HEK293T (cell line): ENCODE measurements at regions not wholly inside any gene's neighbourhood (a gene's known extent, or its start where the extent isn't known, plus 50 kb on each side); places are given as distances from the start of the nearest gene placed in this dataset.

ENCODE experiments used
- CTCF ChIA-PET: fragments of 350-600 bp; formaldehyde crosslinking; extraction: SDS; loops from one replicate; lab custom pipeline; 2021; ENCODE audit warnings: antibody characterized with exemption, inconsistent platforms; lab: Yijun Ruan, JAX
- POLR2A ChIA-PET: fragments of 350-600 bp; formaldehyde crosslinking; extraction: SDS; loops from one replicate; lab custom pipeline; 2020; ENCODE audit warnings: antibody characterized with exemption, inconsistent platforms; lab: Yijun Ruan, JAX
- DNase-seq: peaks from one replicate; pipeline ENCODE4 v3.0.0; 2012; ENCODE audit warnings: mixed read lengths; ENCODE audit errors: extremely low spot score
- ARNT ChIP-seq: fragments of 450-650 bp; IDR thresholded peaks from 2 replicates; pipeline ENCODE4 v1.6.1; 2017; ENCODE audit warnings: mild to moderate bottlenecking
- BHLHE40 ChIP-seq: fragments of 450-650 bp; IDR thresholded peaks from 2 replicates; pipeline ENCODE4 v1.6.1; 2016; ENCODE audit warnings: mild to moderate bottlenecking, moderate library complexity, borderline replicate concordance
- CTBP1 ChIP-seq: fragments of 450-650 bp; IDR thresholded peaks from 2 replicates; pipeline ENCODE4 v1.6.1; 2016; ENCODE audit warnings: borderline replicate concordance
- ELF4 ChIP-seq: fragments of 450-650 bp; IDR thresholded peaks from 2 replicates; pipeline ENCODE4 v1.6.1; 2017; ENCODE audit warnings: antibody characterized with exemption
- FOXA1 ChIP-seq: fragments of 450-650 bp; IDR thresholded peaks from 2 replicates; pipeline ENCODE4 v1.6.1; 2016; ENCODE audit warnings: mild to moderate bottlenecking
- FOXK2 ChIP-seq: fragments of 450-650 bp; IDR thresholded peaks from 2 replicates; pipeline ENCODE4 v1.6.1; 2016; ENCODE audit warnings: mild to moderate bottlenecking
- FOXM1 ChIP-seq: fragments of 450-650 bp; IDR thresholded peaks from 2 replicates; pipeline ENCODE4 v1.6.1; 2017; ENCODE audit warnings: mild to moderate bottlenecking, borderline replicate concordance
- HDGF ChIP-seq: fragments of 450-650 bp; IDR thresholded peaks from 2 replicates; pipeline ENCODE4 v1.6.1; 2017; ENCODE audit warnings: antibody characterized with exemption, borderline replicate concordance
- L3MBTL2 ChIP-seq: fragments of 450-650 bp; conservative IDR thresholded peaks from 2 replicates; pipeline ENCODE4 v1.6.1; 2016; ENCODE audit warnings: mild to moderate bottlenecking
- LEF1 ChIP-seq: fragments of 450-650 bp; IDR thresholded peaks from 2 replicates; pipeline ENCODE4 v1.6.1; 2017; ENCODE audit warnings: mild to moderate bottlenecking, borderline replicate concordance
- NFRKB ChIP-seq: fragments of 450-650 bp; IDR thresholded peaks from 2 replicates; pipeline ENCODE4 v1.6.1; 2016; ENCODE audit warnings: mild to moderate bottlenecking, moderate library complexity
- SP1 ChIP-seq: fragments of 450-650 bp; IDR thresholded peaks from 2 replicates; pipeline ENCODE4 v1.6.1; 2017
- SUZ12 ChIP-seq: fragments of 450-650 bp; IDR thresholded peaks from 2 replicates; pipeline ENCODE4 v1.6.1; 2016; ENCODE audit warnings: mild to moderate bottlenecking
- TARDBP ChIP-seq: fragments of 450-650 bp; IDR thresholded peaks from 2 replicates; pipeline ENCODE4 v1.6.1; 2016
- ZNF384 ChIP-seq: fragments of 450-650 bp; IDR thresholded peaks from 2 replicates; pipeline ENCODE4 v1.6.1; 2016
- TF ChIP-seq, protein P1 (sequence below): fragments of 450-650 bp; IDR thresholded peaks from 2 replicates; pipeline ENCODE4 v1.6.1; 2016

GRCh38 chr6:33869121-33869520, 65.3 kb upstream of the MLN start:
- TF ChIP-seq ARNT (no peak), SUZ12 (no peak), FOXK2 (no peak), LEF1 (no peak), L3MBTL2 (no peak), SP1 (no peak), FOXM1 (no peak), ELF4 (no peak), HDGF (no peak), FOXA1 (no peak)
- TF ChIP-seq, protein P1, sequence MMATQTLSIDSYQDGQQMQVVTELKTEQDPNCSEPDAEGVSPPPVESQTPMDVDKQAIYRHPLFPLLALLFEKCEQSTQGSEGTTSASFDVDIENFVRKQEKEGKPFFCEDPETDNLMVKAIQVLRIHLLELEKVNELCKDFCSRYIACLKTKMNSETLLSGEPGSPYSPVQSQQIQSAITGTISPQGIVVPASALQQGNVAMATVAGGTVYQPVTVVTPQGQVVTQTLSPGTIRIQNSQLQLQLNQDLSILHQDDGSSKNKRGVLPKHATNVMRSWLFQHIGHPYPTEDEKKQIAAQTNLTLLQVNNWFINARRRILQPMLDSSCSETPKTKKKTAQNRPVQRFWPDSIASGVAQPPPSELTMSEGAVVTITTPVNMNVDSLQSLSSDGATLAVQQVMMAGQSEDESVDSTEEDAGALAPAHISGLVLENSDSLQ, result no peak
- no peak for DNase-seq
- ChIA-PET CTCF (no interaction called here), POLR2A (no interaction called here)

- POLR2A ChIA-PET, result no interaction called here
- CTCF ChIA-PET, result no interaction called here
- no peak for DNase-seq
- no peak for TF ChIP-seq BHLHE40
- TF ChIP-seq CTBP1, result no peak
- TF ChIP-seq ELF4, result no peak
- no peak for TF ChIP-seq SUZ12
- no peak for TF ChIP-seq TARDBP
- no peak for TF ChIP-seq SP1
- no peak for TF ChIP-seq FOXM1
- TF ChIP-seq HDGF, result no peak
Measured at GRCh38 chr6:33868141-33868540, 64.3 kb upstream of the MLN start.

- DNase-seq, result no peak
- ChIA-PET CTCF (no interaction called here), POLR2A (interaction anchor here (1.0 kb wide), 1 partner anchor 10 kb away, joined by 3 read pairs; no protein-coding TSS in a partner anchor)
- TF ChIP-seq ARNT (no peak), ELF4 (no peak), BHLHE40 (no peak), HDGF (no peak), LEF1 (no peak)
Measured at GRCh38 chr6:33865478-33866077, 61.8 kb upstream of the MLN start.

DNA sequence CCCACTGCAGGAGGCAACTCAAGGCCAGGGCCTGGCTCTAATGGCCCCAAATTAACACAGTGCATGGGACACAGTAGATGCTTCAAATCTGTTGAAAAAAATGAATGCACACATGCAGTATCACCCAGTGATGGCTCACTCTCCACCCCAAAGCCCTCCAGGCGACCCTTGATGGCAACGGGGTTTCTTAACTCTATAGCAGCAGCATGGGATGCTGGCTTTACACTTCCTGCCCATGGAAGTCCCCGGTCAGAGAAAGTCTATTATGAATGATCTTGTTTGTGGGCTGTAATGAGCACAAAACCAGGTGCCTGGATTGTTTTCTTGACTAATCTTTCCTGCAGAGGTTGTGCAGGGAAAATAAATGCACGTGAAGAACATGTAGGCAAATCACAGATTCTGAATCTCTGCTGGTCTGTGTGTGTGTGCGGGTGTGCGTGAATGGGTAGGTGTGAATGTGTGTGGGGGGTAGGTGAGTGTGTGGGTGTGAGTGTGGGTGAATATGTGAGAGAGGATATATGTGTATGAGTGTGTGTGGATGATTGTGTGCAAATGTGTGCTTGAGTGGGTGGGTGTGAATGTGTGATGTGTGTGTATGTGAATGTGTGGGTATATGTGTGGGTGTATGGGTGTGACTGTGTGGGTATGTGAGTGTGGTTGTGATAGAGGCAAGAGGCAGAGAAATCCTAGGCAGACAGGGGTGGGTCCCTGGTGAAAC, 60.1 kb upstream of the MLN start:
- POLR2A ChIA-PET, result interaction anchor here (1.0 kb wide), 1 partner anchor 9 kb away, joined by 3 read pairs; no protein-coding TSS in a partner anchor
- TF ChIP-seq SUZ12, result no peak
- TF ChIP-seq CTBP1, result no peak
- CTCF ChIA-PET, result no interaction called here
- DNase-seq, result no peak

DNA sequence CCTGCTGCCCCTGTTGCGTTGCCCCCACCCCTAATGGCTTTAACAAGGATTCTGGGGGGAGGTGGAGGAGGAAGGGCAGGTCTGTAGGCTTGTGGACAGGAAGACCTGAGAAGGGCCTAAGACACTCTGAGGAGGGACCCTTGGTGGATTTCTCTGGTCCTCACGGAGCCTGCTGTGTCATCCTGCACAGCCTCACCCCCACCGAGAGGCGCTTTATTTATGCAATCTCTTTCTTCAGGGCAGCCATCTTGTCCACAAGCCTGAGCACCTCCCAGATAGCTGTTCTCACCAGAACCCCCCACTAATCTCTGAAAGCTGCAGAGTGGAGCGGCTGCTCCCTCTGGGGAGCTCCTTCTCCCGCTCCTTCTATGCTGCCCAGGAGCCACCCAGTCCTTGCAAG, 59.3 kb upstream of the MLN start:
- TF ChIP-seq FOXM1 (no peak), BHLHE40 (no peak)
- no peak for DNase-seq
- ChIA-PET POLR2A (no interaction called here), CTCF (no interaction called here)

DNA sequence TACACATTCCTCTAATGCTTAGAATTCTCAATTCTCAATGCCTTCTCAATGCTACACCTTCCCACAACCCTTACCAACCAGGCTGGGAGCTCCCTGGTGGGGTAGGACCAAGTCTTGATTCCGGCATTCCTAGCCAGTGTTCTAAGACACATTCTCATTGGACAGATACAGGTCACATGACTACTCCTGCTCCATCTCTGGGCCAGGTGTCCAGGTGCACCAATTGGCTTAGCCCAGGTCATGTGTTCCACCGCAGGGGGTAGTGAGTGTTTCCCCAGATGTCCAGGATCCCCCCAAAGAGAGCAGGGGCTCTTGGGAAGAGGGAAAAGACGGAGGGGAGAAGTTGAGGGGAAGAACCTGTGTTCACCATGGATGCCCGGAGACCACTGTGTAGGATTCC, 58.7 kb upstream of the MLN start:
- no peak for TF ChIP-seq TARDBP
- no peak for TF ChIP-seq BHLHE40
- TF ChIP-seq, protein P1, result no peak
- TF ChIP-seq SP1, result no peak
- no peak for TF ChIP-seq HDGF
- TF ChIP-seq LEF1, result no peak
- TF ChIP-seq FOXM1, result no peak
- no peak for DNase-seq
- CTCF ChIA-PET, result no interaction called here
- POLR2A ChIA-PET, result no interaction called here

- DNase-seq, result no peak
- TF ChIP-seq ZNF384, result no peak
- TF ChIP-seq LEF1, result no peak
- no peak for TF ChIP-seq FOXA1
- TF ChIP-seq SP1, result no peak
- TF ChIP-seq SUZ12, result no peak
- no peak for TF ChIP-seq HDGF
- TF ChIP-seq L3MBTL2, result no peak
- TF ChIP-seq TARDBP, result no peak
- TF ChIP-seq CTBP1, result no peak
- TF ChIP-seq, protein P1, result no peak
- TF ChIP-seq NFRKB, result no peak
- no peak for TF ChIP-seq FOXK2
- no peak for TF ChIP-seq FOXM1
- no peak for TF ChIP-seq ARNT
- no peak for TF ChIP-seq ELF4
- TF ChIP-seq BHLHE40, result no peak
- CTCF ChIA-PET, result no interaction called here
- POLR2A ChIA-PET, result interaction anchor here (1.3 kb wide), 1 partner anchor 21 kb away, joined by 3 read pairs; no protein-coding TSS in a partner anchor
Measured at GRCh38 chr6:33861722-33862121, 57.9 kb upstream of the MLN start.
